BJ (cell line): ENCODE measurements at regions not wholly inside any gene's neighbourhood (a gene's known extent, or its start where the extent isn't known, plus 50 kb on each side); places are given as distances from the start of the nearest gene placed in this dataset.

Source experiments
- CTCF ChIA-PET: fragments of 350-600 bp; formaldehyde crosslinking; extraction: SDS; loops from one replicate; lab custom pipeline; 2021; ENCODE audit warnings: antibody characterized with exemption, inconsistent platforms; lab: Yijun Ruan, JAX
- POLR2A ChIA-PET: fragments of 300-600 bp; sonication (Branson Sonifier 250); formaldehyde crosslinking; extraction: SDS; loops from one replicate; lab custom pipeline; 2021; ENCODE audit warnings: antibody characterized with exemption; lab: Charles Lee
- DNase-seq: peaks from one replicate; pipeline ENCODE4 v3.0.0-alpha.2; 2011; ENCODE audit warnings: low read depth
- H3K27me3 ChIP-seq: 2 replicates; pipeline ENCODE4 v1.6.0; 2011; ENCODE audit warnings: low read length; ENCODE audit not compliant: control insufficient read depth, insufficient read depth
- H3K36me3 ChIP-seq: 2 replicates; pipeline ENCODE4 v1.5.1; 2011; ENCODE audit warnings: low read length; ENCODE audit not compliant: control insufficient read depth, insufficient read depth
- H3K4me3 ChIP-seq: 2 replicates; pipeline ENCODE4 v1.5.1; 2011; ENCODE audit warnings: low read depth, mild to moderate bottlenecking, control low read depth, low read length
- CTCF ChIP-seq: IDR thresholded peaks from 2 replicates; pipeline ENCODE4 v1.5.1; 2011; ENCODE audit warnings: low read depth, mild to moderate bottlenecking, control low read depth, inconsistent platforms, low read length, moderate library complexity; ENCODE audit not compliant: insufficient read depth

- CTCF ChIA-PET: interaction anchor here (1.2 kb wide), 1 partner anchor 812 kb away, joined by 3 read pairs; no protein-coding TSS in a partner anchor
- POLR2A ChIA-PET: no interaction called here
- DNase-seq: no peak
- TF ChIP-seq CTCF: no peak
- Histone ChIP-seq H3K36me3 (no peaks in the 10 kb centered on the region), H3K27me3 (no peaks in the 10 kb centered on the region), H3K4me3 (no peak overlapping the region)
Measured at GRCh38 chr12:43294916-43295315, 257.1 kb downstream of the ADAMTS20 start.

- DNase-seq: no peak
- no peaks in the 10 kb centered on the region for H3K36me3 ChIP-seq
- H3K27me3 ChIP-seq: no peaks in the 10 kb centered on the region
- H3K4me3 ChIP-seq: no peak overlapping the region
- ChIA-PET CTCF (no interaction called here), POLR2A (no interaction called here)
- no peak for TF ChIP-seq CTCF
Measured at GRCh38 chr12:43294147-43294546, 257.9 kb downstream of the ADAMTS20 start.

GRCh38 chr12:43293396-43293795, 258.6 kb downstream of the ADAMTS20 start:
- no peak for DNase-seq
- TF ChIP-seq CTCF: no peak
- ChIA-PET CTCF (no interaction called here), POLR2A (no interaction called here)
- Histone ChIP-seq H3K27me3 (no peaks in the 10 kb centered on the region), H3K4me3 (no peak overlapping the region), H3K36me3 (no peaks in the 10 kb centered on the region)

- H3K27me3 ChIP-seq: no peaks in the 10 kb centered on the region
- no peak overlapping the region for H3K4me3 ChIP-seq
- POLR2A ChIA-PET: no interaction called here
- CTCF ChIA-PET: no interaction called here
- no peak for TF ChIP-seq CTCF
- no peaks in the 10 kb centered on the region for H3K36me3 ChIP-seq
- no peak for DNase-seq
Measured at GRCh38 chr12:43292699-43293098, 259.3 kb downstream of the ADAMTS20 start.

GRCh38 chr12:43291516-43291915, 260.5 kb downstream of the ADAMTS20 start:
- no peak for TF ChIP-seq CTCF
- CTCF ChIA-PET: interaction anchor here (0.7 to 1.0 kb wide), 2 partner anchors 45 to 809 kb away, joined by 3 to 6 read pairs; no protein-coding TSS in a partner anchor
- POLR2A ChIA-PET: no interaction called here

More at GRCh38 chr12:43291516-43291915, 260.5 kb downstream of the ADAMTS20 start:
- Histone ChIP-seq H3K4me3 (no peak overlapping the region), H3K27me3 (no peaks in the 10 kb centered on the region), H3K36me3 (no peaks in the 10 kb centered on the region)
- DNase-seq: no peak
